Aorta (tissue), 5 donors: ENCODE measurements at regions not wholly inside any gene's neighbourhood (a gene's known extent, or its start where the extent isn't known, plus 50 kb on each side); places are given as distances from the start of the nearest gene placed in this dataset.

Source experiments
- ATAC-seq: fragments of 200-7000 bp; cut with Tn5 transposase; one replicate; pipeline ENCODE4 v1.9.1; 2022; ENCODE audit warnings: moderate library complexity; ENCODE audit not compliant: low FRiP score
- DNase-seq, 2 donors: peaks; one replicate each; pipeline ENCODE4 v3.0.0-alpha.2; 2020
- H3K27ac ChIP-seq, 2 donors: one replicate each; pipeline ENCODE4 v1.5.1; 2013; ENCODE audit warnings: low read length in 2 of 2, mild to moderate bottlenecking in 2 of 2, moderate library complexity in 2 of 2, control low read depth in 1 of 2, inconsistent platforms in 1 of 2, low read depth in 1 of 2
- H3K27me3 ChIP-seq, 2 donors: one replicate each; pipeline ENCODE4 v1.6.1; 2013; ENCODE audit warnings: control low read depth in 1 of 2, low read length in 1 of 2, mild to moderate bottlenecking in 1 of 2, moderate library complexity in 1 of 2; ENCODE audit not compliant: insufficient read depth in 2 of 2, control insufficient read depth in 1 of 2
- H3K36me3 ChIP-seq, 2 donors: one replicate each; pipeline ENCODE4 v1.6.1; 2013; ENCODE audit warnings: control low read depth in 1 of 2, low read length in 1 of 2, mild to moderate bottlenecking in 1 of 2; ENCODE audit not compliant: insufficient read depth in 2 of 2, control insufficient read depth in 1 of 2
- H3K4me1 ChIP-seq, 2 donors: one replicate each; pipeline ENCODE4 v1.6.1; 2013; ENCODE audit warnings: low read length in 2 of 2, control low read depth in 1 of 2, mild to moderate bottlenecking in 1 of 2, moderate library complexity in 1 of 2; ENCODE audit not compliant: insufficient read depth in 2 of 2, control insufficient read depth in 1 of 2
- H3K4me3 ChIP-seq, 2 donors: one replicate each; pipeline ENCODE4 v1.5.1; 2013; ENCODE audit warnings: low read length in 2 of 2, control low read depth in 1 of 2, mild to moderate bottlenecking in 1 of 2
- H3K9me3 ChIP-seq: one replicate; pipeline ENCODE4 v1.6.1; 2013; ENCODE audit warnings: mild to moderate bottlenecking, low read length; ENCODE audit not compliant: control insufficient read depth
- WGBS, 2 donors: extraction: QIAGEN DNeasy Blood & Tissue Kit; methylation state at CpG; one replicate each; pipeline ENCODE4 v1.1.7; 2013; 5-methylcytosine and 5-hydroxymethylcytosine counted together
- intact Hi-C, 2 donors: fragments of 100-400 bp; cut with DNase I; formaldehyde crosslinking; loops; one replicate each; pipeline versions ENCODE4 v1.14.2 to v1.15.0; 2022
- donor health status: healthy with polysubstance abuse.
- donor health status: Bipolar disorder and iron deficiency.
- donor health status: DM: no; HTN: no; CAD: no.
- donor health status: DM: no; HTN: no; CAD: no.
- donor health status: DM: yes; HTN: yes; CAD: no.

DNA sequence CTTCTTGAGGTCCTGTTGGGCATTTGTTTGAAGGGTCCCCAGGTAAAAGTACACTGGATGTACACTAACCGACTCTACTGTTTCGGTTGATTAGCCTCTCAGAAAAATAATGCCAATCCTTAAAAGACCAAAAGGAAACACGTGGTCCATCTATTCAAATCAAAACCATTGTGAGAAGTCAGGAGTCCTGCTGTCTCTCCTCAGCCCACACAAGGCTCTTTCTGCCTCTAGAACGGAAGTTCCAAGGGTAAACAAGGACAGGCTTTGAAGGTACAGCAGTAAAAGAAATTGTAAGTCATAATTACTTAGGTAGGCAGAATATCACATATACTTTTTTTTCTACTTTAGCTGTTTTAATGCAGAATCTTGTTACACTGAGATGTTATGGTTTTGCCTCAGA lies 71.7 kb upstream of the TPK1 start:
- Histone ChIP-seq H3K4me1 (no peaks in the 10 kb centered on the region), H3K27ac (no peak overlapping the region), H3K27me3 (no peaks in the 10 kb centered on the region), H3K9me3 (no peaks in the 10 kb centered on the region), H3K36me3 (no peaks in the 10 kb centered on the region), H3K4me3 (no peak overlapping the region)
- DNase-seq: no peak
- intact Hi-C loops: no loop called here
- ATAC-seq: no peak
- 52 to 56% methylated on average over 4 of the region's 4 CpGs for WGBS, 2 donors

DNA sequence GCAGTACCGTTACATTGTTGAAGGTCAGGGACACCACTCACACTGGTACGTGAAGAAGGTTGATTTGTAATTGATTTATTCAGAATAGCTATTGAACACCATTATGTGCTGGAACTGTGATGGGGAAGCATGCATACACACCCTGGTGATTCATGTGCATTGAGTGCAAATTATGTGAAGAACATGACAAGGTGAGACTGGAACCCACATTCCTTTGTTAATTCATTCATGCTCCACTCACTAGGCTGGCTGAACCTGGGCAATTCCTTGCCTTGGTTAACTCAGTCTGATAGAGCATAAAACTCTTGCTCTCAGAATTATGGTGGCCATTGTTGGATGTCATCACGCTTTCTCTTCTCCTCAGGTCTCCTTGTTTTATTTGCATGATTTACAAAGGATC lies 67.3 kb upstream of the TPK1 start:
- no peak for ATAC-seq

GRCh38 chr7:144892761-144893160 lies 56.9 kb upstream of the TPK1 start:
- Histone ChIP-seq H3K36me3 (no peaks in the 10 kb centered on the region), H3K27me3 (peaks cover 0 to 1% of the 10 kb centered on the region in 2 donors), H3K4me1 (no peaks in the 10 kb centered on the region), H3K4me3 (no peak overlapping the region), H3K27ac (no peak overlapping the region), H3K9me3 (no peaks in the 10 kb centered on the region)
- DNase-seq (no peak), ATAC-seq (no peak)
- WGBS, 2 donors: 39 to 60% methylated on average over 3 of the region's 3 CpGs
- intact Hi-C loops: no loop called here

More for the DNA sequence above, 67.3 kb upstream of the TPK1 start:
- Histone ChIP-seq H3K27me3 (no peaks in the 10 kb centered on the region), H3K4me3 (no peak overlapping the region), H3K9me3 (no peaks in the 10 kb centered on the region), H3K4me1 (no peaks in the 10 kb centered on the region), H3K36me3 (no peaks in the 10 kb centered on the region), H3K27ac (no peak overlapping the region)
- DNase-seq: no peak
- WGBS, 2 donors: 90 to 91% methylated on average over 3 of the region's 3 CpGs
- intact Hi-C loops: no loop called here
